ENCODE measurements at regions not wholly inside any gene's neighbourhood (a gene's known extent, or its start where the extent isn't known, plus 50 kb on each side); places are given as distances from the start of the nearest gene placed in this dataset.

GRCh38 chr15:31768055-31768454 lies 262.3 kb upstream of the CHRNA7 start:
- TF ChIP-seq POLR2A (IDR thresholded peaks at IDR 0.05) (no peak), CTCF (IDR thresholded peaks at IDR 0.05) (no peak)

All from transverse colon (tissue), 3 donors.